Spleen (tissue), 7 donors: ENCODE measurements at regions not wholly inside any gene's neighbourhood (a gene's known extent, or its start where the extent isn't known, plus 50 kb on each side); places are given as distances from the start of the nearest gene placed in this dataset.

Experiments used
- CTCF ChIP-seq, 11 experiments: fragments of 200-600 bp in 7 of 11; fragments of 450-650 bp in 4 of 11; sonication (generic) in 4 of 11; IDR thresholded peaks in 8 of 11; conservative IDR thresholded peaks in 3 of 11; 1 replicate in 7 of 11; 2 replicates in 4 of 11; pipeline versions ENCODE4 v1.4.0 to v1.8.0; 2016 to 2021; ENCODE audit warnings: antibody characterized with exemption in 11 of 11, inconsistent platforms in 4 of 11, mild to moderate bottlenecking in 1 of 11
- POLR2A ChIP-seq, 3 donors: fragments of 450-650 bp; IDR thresholded peaks; one replicate each; pipeline ENCODE4 v1.5.1; 2017; ENCODE audit warnings: antibody characterized with exemption in 3 of 3, mild to moderate bottlenecking in 1 of 3
- POLR2AphosphoS5 ChIP-seq, 3 donors: sonication (generic); formaldehyde crosslinking; IDR thresholded peaks; one replicate each; pipeline ENCODE4 v1.5.1; 2017; ENCODE audit warnings: antibody characterized with exemption in 3 of 3
- donor health status: DM: no; HTN: no; CAD: no; lungs with moderate emphysema.
- donor health status: DM: no; HTN: no; CAD: no.
- donor health status: DM: no; HTN: no; CAD: no.

GRCh38 chr14:86115972-86116371 is 586.0 kb downstream of the FLRT2 start:
- TF ChIP-seq POLR2A (IDR thresholded peaks at IDR 0.05) (no peak), CTCF (IDR thresholded peaks at IDR 0.05 in 8 of 11, conservative IDR thresholded peaks at IDR 0.05 in 3 of 11) (no peak), POLR2AphosphoS5 (IDR thresholded peaks at IDR 0.05) (no peak)
